H1 (cell line): ENCODE measurements at regions not wholly inside any gene's neighbourhood (a gene's known extent, or its start where the extent isn't known, plus 50 kb on each side); places are given as distances from the start of the nearest gene placed in this dataset.

Experiments
- EP300 ChIP-seq, 2 experiments: IDR thresholded peaks; 1 replicate in 1 of 2; 2 replicates in 1 of 2; pipeline ENCODE4 v1.6.1; 2011 to 2012; ENCODE audit warnings: low read depth in 2 of 2, low read length in 2 of 2, mild to moderate bottlenecking in 2 of 2, borderline replicate concordance in 1 of 2, inconsistent platforms in 1 of 2, moderate library complexity in 1 of 2
- TF ChIP-seq, protein P1 (sequence below), 3 experiments: IDR thresholded peaks; 1 replicate in 2 of 3; 2 replicates in 1 of 3; pipeline versions ENCODE4 v1.5.1 to v1.6.1; 2011; ENCODE audit warnings: low read length in 3 of 3, mild to moderate bottlenecking in 3 of 3, inconsistent platforms in 2 of 3, low read depth in 1 of 3, moderate library complexity in 1 of 3; ENCODE audit not compliant: insufficient read depth in 1 of 3; ENCODE audit errors: control extremely low read depth in 1 of 3
- TF ChIP-seq, protein P2 (sequence below): IDR thresholded peaks from 2 replicates; pipeline ENCODE4 v1.6.1; 2011; ENCODE audit warnings: low read depth, mild to moderate bottlenecking, low read length; ENCODE audit not compliant: insufficient read depth

DNA sequence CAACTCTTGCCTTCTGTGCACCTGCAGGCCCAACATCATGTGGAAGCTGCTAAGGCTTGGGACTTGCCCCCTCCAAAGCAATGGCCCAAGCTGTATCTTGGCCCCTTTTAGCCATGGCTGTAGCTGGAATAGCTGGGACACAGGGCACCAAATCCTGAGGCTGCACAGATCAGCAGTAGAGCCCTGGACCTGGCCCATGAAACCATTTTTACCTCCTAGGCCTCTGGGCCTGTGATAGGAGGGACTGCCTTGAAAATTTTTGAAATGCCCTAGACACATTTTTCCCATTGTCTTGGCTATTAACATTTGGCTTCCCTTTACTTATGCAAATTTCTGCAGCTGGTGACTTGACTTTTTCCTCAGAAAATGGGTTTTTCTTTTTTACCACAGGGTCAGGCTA, 68.7 kb downstream of the ING1 start:
- TF ChIP-seq, protein P1, sequence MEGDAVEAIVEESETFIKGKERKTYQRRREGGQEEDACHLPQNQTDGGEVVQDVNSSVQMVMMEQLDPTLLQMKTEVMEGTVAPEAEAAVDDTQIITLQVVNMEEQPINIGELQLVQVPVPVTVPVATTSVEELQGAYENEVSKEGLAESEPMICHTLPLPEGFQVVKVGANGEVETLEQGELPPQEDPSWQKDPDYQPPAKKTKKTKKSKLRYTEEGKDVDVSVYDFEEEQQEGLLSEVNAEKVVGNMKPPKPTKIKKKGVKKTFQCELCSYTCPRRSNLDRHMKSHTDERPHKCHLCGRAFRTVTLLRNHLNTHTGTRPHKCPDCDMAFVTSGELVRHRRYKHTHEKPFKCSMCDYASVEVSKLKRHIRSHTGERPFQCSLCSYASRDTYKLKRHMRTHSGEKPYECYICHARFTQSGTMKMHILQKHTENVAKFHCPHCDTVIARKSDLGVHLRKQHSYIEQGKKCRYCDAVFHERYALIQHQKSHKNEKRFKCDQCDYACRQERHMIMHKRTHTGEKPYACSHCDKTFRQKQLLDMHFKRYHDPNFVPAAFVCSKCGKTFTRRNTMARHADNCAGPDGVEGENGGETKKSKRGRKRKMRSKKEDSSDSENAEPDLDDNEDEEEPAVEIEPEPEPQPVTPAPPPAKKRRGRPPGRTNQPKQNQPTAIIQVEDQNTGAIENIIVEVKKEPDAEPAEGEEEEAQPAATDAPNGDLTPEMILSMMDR (IDR thresholded peaks at IDR 0.05; ENCODE audit: control extremely low read depth in 1 of 3, insufficient read depth in 1 of 3, low read depth in 1 of 3, low read length in 3 of 3), result no peak
- TF ChIP-seq EP300 (IDR thresholded peaks at IDR 0.05; ENCODE audit: borderline replicate concordance in 1 of 2, low read depth in 2 of 2, low read length in 2 of 2), result no peak
- TF ChIP-seq, protein P2, sequence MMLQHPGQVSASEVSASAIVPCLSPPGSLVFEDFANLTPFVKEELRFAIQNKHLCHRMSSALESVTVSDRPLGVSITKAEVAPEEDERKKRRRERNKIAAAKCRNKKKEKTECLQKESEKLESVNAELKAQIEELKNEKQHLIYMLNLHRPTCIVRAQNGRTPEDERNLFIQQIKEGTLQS, result no peak
